ENCODE measurements at regions not wholly inside any gene's neighbourhood (a gene's known extent, or its start where the extent isn't known, plus 50 kb on each side); places are given as distances from the start of the nearest gene placed in this dataset.

- DNase-seq (ENCODE audit: low spot score in 2 of 2) (no peak), ATAC-seq (ENCODE audit: low read depth) (no peak)
- H3K36me3 Mint-ChIP-seq: no peaks in the 10 kb centered on the region
- H3K27me3 Mint-ChIP-seq: peaks cover 4% of the 10 kb centered on the region
- no peak overlapping the region for H3K4me3 Mint-ChIP-seq
- no peak overlapping the region for H3K27ac Mint-ChIP-seq
- no peaks in the 10 kb centered on the region for H3K9me3 Mint-ChIP-seq
- H3K4me1 Mint-ChIP-seq: peaks cover 2% of the 10 kb centered on the region
These were observed 469.8 kb downstream of the BCAT1 start for GRCh38 chr12:24479131-24479530.

DNA sequence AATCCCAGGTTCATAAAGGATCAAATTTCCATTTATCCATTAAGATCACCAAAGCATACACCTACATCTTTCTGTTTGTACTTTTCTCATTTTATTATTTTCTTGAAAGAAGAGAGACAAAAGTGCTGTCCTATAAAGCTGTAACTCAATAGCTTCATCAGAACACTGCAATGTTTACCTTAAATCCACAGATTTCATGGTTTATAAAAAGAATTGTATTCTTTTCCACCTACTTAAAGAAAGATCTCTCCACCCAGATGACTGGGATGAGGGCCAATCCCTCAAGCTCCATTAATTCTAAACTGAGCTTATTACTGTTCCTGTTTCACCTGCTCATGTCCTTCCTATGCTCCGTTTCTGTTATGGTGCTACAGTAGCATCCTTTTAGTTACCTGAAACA is 470.6 kb downstream of the BCAT1 start:
- Mint-ChIP-seq H3K9me3 (no peaks in the 10 kb centered on the region), H3K27ac (no peak overlapping the region), H3K36me3 (no peaks in the 10 kb centered on the region), H3K27me3 (peaks cover 4% of the 10 kb centered on the region), H3K4me1 (peaks cover 2% of the 10 kb centered on the region), H3K4me3 (no peak overlapping the region)
- ATAC-seq (ENCODE audit: low read depth) (no peak), DNase-seq (ENCODE audit: low spot score in 2 of 2) (no peak)

GRCh38 chr12:24476310-24476709 is 472.6 kb downstream of the BCAT1 start:
- no peaks in the 10 kb centered on the region for H3K4me1 Mint-ChIP-seq
- no peak overlapping the region for H3K4me3 Mint-ChIP-seq
- H3K36me3 Mint-ChIP-seq: no peaks in the 10 kb centered on the region
- H3K27ac Mint-ChIP-seq: no peak overlapping the region
- ATAC-seq (ENCODE audit: low read depth) (no peak), DNase-seq (ENCODE audit: low spot score in 2 of 2) (no peak)
- no peaks in the 10 kb centered on the region for H3K9me3 Mint-ChIP-seq
- peaks cover 4% of the 10 kb centered on the region for H3K27me3 Mint-ChIP-seq

DNA sequence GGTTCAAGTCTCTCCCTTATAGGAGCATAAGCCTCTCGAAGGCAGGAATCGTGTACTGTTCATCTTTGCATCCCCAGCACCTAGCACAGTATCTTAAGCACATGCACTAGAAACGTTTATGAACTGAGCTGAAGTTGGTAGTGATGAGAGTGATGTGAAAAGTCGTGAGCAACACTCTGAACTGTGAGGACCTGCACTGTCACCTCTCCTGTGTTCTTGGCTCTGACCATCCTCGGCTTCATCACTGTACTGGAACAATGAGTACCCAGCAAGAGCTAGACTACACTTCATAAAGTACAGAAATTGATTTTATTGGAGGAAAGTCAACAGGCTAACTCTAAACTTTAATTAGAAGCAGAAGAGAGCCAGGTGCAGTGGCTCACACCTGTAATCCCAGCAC is 473.6 kb downstream of the BCAT1 start:
- ATAC-seq (ENCODE audit: low read depth) (no peak), DNase-seq (ENCODE audit: low spot score in 2 of 2) (no peak)
- H3K36me3 Mint-ChIP-seq: no peaks in the 10 kb centered on the region
- H3K4me3 Mint-ChIP-seq: no peak overlapping the region
- H3K27me3 Mint-ChIP-seq: peaks cover 4% of the 10 kb centered on the region
- no peak overlapping the region for H3K27ac Mint-ChIP-seq
- H3K4me1 Mint-ChIP-seq: no peaks in the 10 kb centered on the region
- H3K9me3 Mint-ChIP-seq: no peaks in the 10 kb centered on the region

GRCh38 chr12:24473097-24473496 is 475.8 kb downstream of the BCAT1 start:
- no peak overlapping the region for H3K27ac Mint-ChIP-seq
- H3K36me3 Mint-ChIP-seq: no peaks in the 10 kb centered on the region
- DNase-seq (ENCODE audit: low spot score in 2 of 2) (no peak), ATAC-seq (ENCODE audit: low read depth) (no peak)
- no peaks in the 10 kb centered on the region for H3K4me1 Mint-ChIP-seq
- no peaks in the 10 kb centered on the region for H3K9me3 Mint-ChIP-seq
- no peak overlapping the region for H3K4me3 Mint-ChIP-seq
- H3K27me3 Mint-ChIP-seq: peaks cover 2% of the 10 kb centered on the region

DNA sequence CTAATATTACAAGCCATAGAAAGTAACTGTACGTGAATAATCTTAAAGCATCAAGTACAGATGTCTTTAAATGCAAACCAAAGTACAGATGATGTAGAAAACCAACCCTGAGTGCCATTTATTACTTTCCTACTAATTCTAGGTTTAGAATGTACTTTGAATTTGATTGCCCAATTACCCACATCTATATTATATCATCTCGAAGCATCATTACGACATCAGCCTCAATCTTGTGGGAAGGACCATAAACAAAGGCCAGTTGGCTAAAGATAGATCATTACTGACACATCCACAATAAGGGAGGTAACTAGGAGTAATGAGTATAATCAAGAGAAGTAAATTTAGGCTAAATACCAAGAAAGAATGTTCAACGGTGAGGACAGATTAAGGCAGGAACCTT is 478.9 kb downstream of the BCAT1 start:
- peaks cover 2% of the 10 kb centered on the region for H3K27me3 Mint-ChIP-seq
- H3K4me1 Mint-ChIP-seq: peaks cover 4% of the 10 kb centered on the region
- no peak for ATAC-seq (ENCODE audit: low read depth)
- no peaks in the 10 kb centered on the region for H3K36me3 Mint-ChIP-seq
- no peak overlapping the region for H3K4me3 Mint-ChIP-seq
- no peak overlapping the region for H3K27ac Mint-ChIP-seq
- no peaks in the 10 kb centered on the region for H3K9me3 Mint-ChIP-seq
- no peak for DNase-seq (ENCODE audit: low spot score in 2 of 2)

GRCh38 chr12:24469089-24469488 is 479.8 kb downstream of the BCAT1 start:
- Mint-ChIP-seq H3K27ac (no peak overlapping the region), H3K27me3 (peaks cover 2% of the 10 kb centered on the region), H3K4me3 (no peak overlapping the region), H3K9me3 (no peaks in the 10 kb centered on the region), H3K36me3 (no peaks in the 10 kb centered on the region), H3K4me1 (peaks cover 4% of the 10 kb centered on the region)
- no peak for DNase-seq (ENCODE audit: low spot score in 2 of 2)
- no peak for ATAC-seq (ENCODE audit: low read depth)

DNA sequence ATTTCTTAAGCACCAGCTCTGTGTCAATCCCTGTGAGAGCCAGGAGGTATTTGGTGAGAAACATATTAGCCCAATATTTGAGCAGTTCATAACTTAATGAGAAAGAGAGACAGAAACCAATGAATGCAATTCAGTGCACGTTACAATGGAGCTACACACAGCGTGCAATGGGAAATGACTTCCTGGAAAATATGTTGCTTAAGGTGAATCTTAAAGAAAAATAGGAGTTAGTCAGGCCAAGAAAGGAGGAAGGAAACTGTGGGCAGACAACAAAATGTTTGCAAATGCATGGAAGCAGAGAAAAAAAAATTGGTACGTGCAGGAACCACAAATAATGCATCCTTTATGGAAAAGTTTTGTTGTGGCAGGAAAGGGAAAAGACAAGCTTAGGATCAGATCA is 481.7 kb downstream of the BCAT1 start:
- Mint-ChIP-seq H3K27me3 (peaks cover 2% of the 10 kb centered on the region), H3K4me1 (peaks cover 4% of the 10 kb centered on the region), H3K36me3 (no peaks in the 10 kb centered on the region), H3K4me3 (no peak overlapping the region), H3K9me3 (no peaks in the 10 kb centered on the region), H3K27ac (no peak overlapping the region)
- ATAC-seq (ENCODE audit: low read depth) (no peak), DNase-seq (ENCODE audit: low spot score in 2 of 2) (no peak)

DNA sequence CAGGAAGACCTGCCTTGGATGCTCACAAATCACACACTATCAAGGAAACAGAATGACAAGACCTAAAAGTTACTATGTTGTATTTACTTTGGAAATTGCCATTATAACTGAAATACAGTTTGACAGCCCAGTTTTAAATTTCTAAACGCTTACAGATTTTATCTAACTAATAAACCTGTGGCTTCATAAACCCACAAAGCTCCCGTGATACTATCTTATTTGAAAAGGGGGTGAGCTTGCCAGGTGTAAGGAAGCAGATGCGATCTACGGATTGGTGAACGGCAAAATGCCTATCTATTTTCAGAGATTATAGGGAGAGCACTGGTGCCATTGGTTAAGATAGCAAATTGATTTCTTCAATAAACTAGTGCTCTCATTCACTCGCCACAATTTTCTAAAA is 485.5 kb downstream of the BCAT1 start:
- no peaks in the 10 kb centered on the region for H3K36me3 Mint-ChIP-seq
- no peak overlapping the region for H3K4me3 Mint-ChIP-seq
- H3K9me3 Mint-ChIP-seq: no peaks in the 10 kb centered on the region
- H3K27ac Mint-ChIP-seq: no peak overlapping the region
- H3K27me3 Mint-ChIP-seq: peaks cover 2% of the 10 kb centered on the region
- H3K4me1 Mint-ChIP-seq: peaks cover 4% of the 10 kb centered on the region
- ATAC-seq (ENCODE audit: low read depth): no peak
- no peak for DNase-seq (ENCODE audit: low spot score in 2 of 2)

DNA sequence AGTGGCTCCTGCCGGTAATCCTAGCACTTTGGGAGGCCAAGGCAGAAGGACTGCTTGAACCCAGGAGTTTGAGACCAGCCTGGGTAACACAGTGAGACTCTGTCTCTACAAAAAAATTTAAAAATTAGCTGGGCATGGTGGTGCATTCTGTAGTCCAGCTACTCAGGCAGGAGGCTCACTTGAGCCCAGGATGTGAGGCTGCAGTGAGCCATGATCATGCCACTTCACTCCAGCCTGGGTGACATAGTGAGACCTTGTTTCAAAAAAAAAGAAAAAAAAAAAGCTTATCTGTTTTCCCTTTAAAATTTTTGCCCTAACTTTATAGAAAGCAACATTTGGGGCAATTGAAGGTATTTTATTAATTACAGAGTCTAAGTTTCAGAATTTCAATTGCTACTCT is 486.0 kb downstream of the BCAT1 start:
- Mint-ChIP-seq H3K4me1 (peaks cover 4% of the 10 kb centered on the region), H3K36me3 (no peaks in the 10 kb centered on the region), H3K4me3 (no peak overlapping the region), H3K27ac (no peak overlapping the region), H3K27me3 (peaks cover 2% of the 10 kb centered on the region), H3K9me3 (no peaks in the 10 kb centered on the region)
- DNase-seq (ENCODE audit: low spot score in 2 of 2) (no peak), ATAC-seq (ENCODE audit: low read depth) (no peak)

GRCh38 chr12:24460506-24460905 is 488.4 kb downstream of the BCAT1 start:
- Mint-ChIP-seq H3K9me3 (no peaks in the 10 kb centered on the region), H3K27ac (no peak overlapping the region), H3K4me3 (no peak overlapping the region), H3K4me1 (no peaks in the 10 kb centered on the region), H3K27me3 (no peaks in the 10 kb centered on the region), H3K36me3 (no peaks in the 10 kb centered on the region)
- ATAC-seq (ENCODE audit: low read depth) (no peak), DNase-seq (ENCODE audit: low spot score in 2 of 2) (no peak)

DNA sequence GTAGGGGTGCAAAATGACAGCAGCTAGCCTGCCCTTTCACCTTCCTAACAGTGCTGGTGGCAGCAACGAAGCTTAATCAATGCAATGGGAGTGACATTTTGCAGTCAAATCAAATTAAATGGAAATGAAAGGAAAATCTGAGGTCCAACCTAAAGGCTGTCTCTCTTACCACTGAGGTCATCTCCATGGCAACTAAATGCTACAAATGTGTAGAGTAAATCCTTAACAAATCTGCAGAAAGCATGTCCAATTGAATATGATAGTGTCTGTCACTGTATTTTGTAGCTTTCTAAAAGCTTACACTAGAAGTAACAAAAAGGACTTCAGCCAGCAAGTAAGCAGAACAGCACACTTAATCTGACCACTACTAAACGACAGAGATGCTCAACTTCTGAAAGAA is 488.8 kb downstream of the BCAT1 start:
- no peak overlapping the region for H3K27ac Mint-ChIP-seq
- H3K4me3 Mint-ChIP-seq: no peak overlapping the region
- no peaks in the 10 kb centered on the region for H3K36me3 Mint-ChIP-seq
- no peaks in the 10 kb centered on the region for H3K4me1 Mint-ChIP-seq
- no peaks in the 10 kb centered on the region for H3K27me3 Mint-ChIP-seq
- no peak for ATAC-seq (ENCODE audit: low read depth)
- H3K9me3 Mint-ChIP-seq: no peaks in the 10 kb centered on the region
- no peak for DNase-seq (ENCODE audit: low spot score in 2 of 2)

DNA sequence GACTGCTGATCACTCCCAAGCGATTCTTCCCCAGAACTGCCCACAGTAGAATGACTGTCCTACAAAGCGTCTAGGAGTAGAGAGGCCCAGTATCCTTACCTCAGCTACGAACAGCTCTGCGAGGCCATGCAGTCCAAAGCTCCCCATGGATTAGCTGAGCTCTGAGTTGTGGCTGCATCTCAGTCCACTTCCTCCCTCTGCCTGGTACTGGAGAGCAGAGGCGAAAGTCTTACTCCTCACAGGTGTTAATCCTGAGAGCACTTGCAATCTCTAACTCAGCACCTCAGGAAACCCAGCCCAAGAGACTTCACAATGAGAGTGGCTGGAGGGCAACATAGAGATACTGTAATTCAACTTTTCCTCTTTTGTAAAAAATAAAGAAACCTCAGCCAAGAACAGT is 493.1 kb downstream of the BCAT1 start:
- H3K4me3 Mint-ChIP-seq: no peak overlapping the region
- DNase-seq (ENCODE audit: low spot score in 2 of 2) (no peak), ATAC-seq (ENCODE audit: low read depth) (no peak)
- H3K27me3 Mint-ChIP-seq: no peaks in the 10 kb centered on the region
- H3K36me3 Mint-ChIP-seq: no peaks in the 10 kb centered on the region
- H3K4me1 Mint-ChIP-seq: no peaks in the 10 kb centered on the region
- H3K9me3 Mint-ChIP-seq: no peaks in the 10 kb centered on the region
- H3K27ac Mint-ChIP-seq: no peak overlapping the region

DNA sequence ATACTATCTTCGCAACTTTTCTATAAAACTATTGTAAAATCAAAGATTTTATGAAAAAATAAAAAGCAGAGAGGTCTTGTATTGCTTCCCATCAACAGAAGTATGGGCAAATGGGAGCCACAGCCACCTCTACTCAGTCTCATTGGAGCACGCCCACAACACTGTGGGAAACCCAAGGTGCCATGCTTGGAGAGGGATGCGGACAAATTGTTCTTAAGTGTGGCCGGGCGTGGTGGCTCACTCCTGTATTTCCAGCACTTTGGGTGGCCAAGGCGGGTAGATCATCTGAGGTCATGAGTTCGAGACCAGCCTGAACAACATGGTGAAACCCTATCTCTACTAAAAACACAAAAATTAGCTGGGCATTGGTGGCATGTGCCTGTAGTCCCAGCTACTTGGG is 498.2 kb upstream of the SOX5 start:
- no peaks in the 10 kb centered on the region for H3K27me3 Mint-ChIP-seq
- no peak overlapping the region for H3K27ac Mint-ChIP-seq
- no peaks in the 10 kb centered on the region for H3K9me3 Mint-ChIP-seq
- H3K4me3 Mint-ChIP-seq: no peak overlapping the region
- H3K4me1 Mint-ChIP-seq: peaks cover 7% of the 10 kb centered on the region
- no peaks in the 10 kb centered on the region for H3K36me3 Mint-ChIP-seq
- no peak for DNase-seq (ENCODE audit: low spot score in 2 of 2)
- no peak for ATAC-seq (ENCODE audit: low read depth)

DNA sequence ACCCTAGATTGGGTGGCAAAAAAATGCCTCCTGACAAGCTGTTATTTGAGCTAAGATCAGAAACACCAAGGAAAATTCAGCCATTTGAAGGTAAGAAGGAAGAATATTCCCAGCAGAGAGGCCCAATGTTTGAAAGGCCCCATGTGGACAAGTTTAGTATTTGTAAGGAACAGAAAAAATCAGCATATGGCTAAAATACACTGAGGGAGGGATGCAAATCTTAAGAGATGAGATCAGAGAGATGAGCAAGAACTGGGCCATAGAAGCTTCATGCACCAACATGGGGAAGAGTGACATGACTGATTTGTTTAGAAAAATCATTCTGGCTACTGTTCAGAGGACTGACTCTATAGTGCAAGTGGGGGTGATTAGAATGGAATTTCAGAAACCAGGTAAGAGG is 496.8 kb upstream of the SOX5 start:
- ATAC-seq (ENCODE audit: low read depth) (no peak), DNase-seq (ENCODE audit: low spot score in 2 of 2) (no peak)
- Mint-ChIP-seq H3K27me3 (no peaks in the 10 kb centered on the region), H3K36me3 (no peaks in the 10 kb centered on the region), H3K9me3 (no peaks in the 10 kb centered on the region), H3K4me1 (peaks cover 7% of the 10 kb centered on the region), H3K27ac (no peak overlapping the region), H3K4me3 (no peak overlapping the region)

DNA sequence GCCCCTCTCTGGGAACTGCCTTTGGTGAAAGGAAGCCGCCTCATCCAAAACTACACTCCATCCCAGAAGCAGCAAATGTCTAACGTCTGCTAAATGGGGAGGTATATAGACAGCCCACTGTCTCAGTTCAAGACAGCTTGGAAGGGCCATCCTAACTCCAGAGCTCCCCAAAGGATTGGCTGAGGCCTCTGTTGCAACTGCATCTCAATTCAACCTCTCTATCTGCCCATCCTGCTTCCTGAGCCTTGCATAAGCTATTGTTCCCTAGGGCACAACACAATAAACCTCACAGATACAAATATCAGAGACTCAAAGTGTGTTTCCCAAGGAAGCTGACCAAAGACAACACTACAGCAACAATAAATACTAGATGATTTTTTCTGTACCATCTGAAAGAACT is 495.2 kb upstream of the SOX5 start:
- Mint-ChIP-seq H3K36me3 (no peaks in the 10 kb centered on the region), H3K4me1 (peaks cover 7% of the 10 kb centered on the region), H3K27me3 (peaks cover 1% of the 10 kb centered on the region), H3K4me3 (no peak overlapping the region), H3K9me3 (no peaks in the 10 kb centered on the region), H3K27ac (no peak overlapping the region)
- ATAC-seq (ENCODE audit: low read depth) (no peak), DNase-seq (ENCODE audit: low spot score in 2 of 2) (no peak)
